SJCRH30 (cell line): ENCODE measurements at regions not wholly inside any gene's neighbourhood (a gene's known extent, or its start where the extent isn't known, plus 50 kb on each side); places are given as distances from the start of the nearest gene placed in this dataset.
A peak's percentile ranks its signal among the peaks of the same experiment; 100 is the strongest.

Experiments used
- DNase-seq, 2 experiments: peaks; one replicate each; pipeline ENCODE4 v3.0.0-alpha.2; 2015 to 2020
- H3K27ac ChIP-seq: fragments of 250-450 bp; sonication (Bioruptor Pico); 2 replicates; pipeline ENCODE4 v1.5.1; 2020; ENCODE audit warnings: mild to moderate bottlenecking, moderate library complexity
- H3K27me3 ChIP-seq: fragments of 250-450 bp; sonication (Bioruptor Pico); 2 replicates; pipeline ENCODE4 v1.5.1; 2020; ENCODE audit warnings: mild to moderate bottlenecking, moderate library complexity
- H3K36me3 ChIP-seq: fragments of 250-450 bp; sonication (Bioruptor Pico); 2 replicates; pipeline ENCODE4 v1.5.1; 2020; ENCODE audit warnings: mild to moderate bottlenecking, moderate library complexity
- H3K4me1 ChIP-seq: fragments of 250-450 bp; sonication (Bioruptor Pico); 2 replicates; pipeline ENCODE4 v1.5.1; 2020; ENCODE audit warnings: mild to moderate bottlenecking, moderate library complexity
- H3K4me3 ChIP-seq: fragments of 250-450 bp; sonication (Bioruptor Pico); 2 replicates; pipeline ENCODE4 v1.5.1; 2020; ENCODE audit warnings: mild to moderate bottlenecking, moderate library complexity
- H3K9me3 ChIP-seq: fragments of 250-450 bp; sonication (Bioruptor Pico); replicated peaks from 2 replicates; pipeline ENCODE4 v1.5.1; 2020; ENCODE audit warnings: mild to moderate bottlenecking, moderate library complexity

GRCh38 chr2:123915380-123915779 lies 109.7 kb upstream of the CNTNAP5 start:
- Histone ChIP-seq H3K27me3 (no peaks in the 10 kb centered on the region), H3K4me3 (no peak overlapping the region), H3K36me3 (no peaks in the 10 kb centered on the region), H3K9me3 (no peaks in the 10 kb centered on the region), H3K4me1 (no peaks in the 10 kb centered on the region), H3K27ac (no peak overlapping the region)
- DNase-seq, result no peak

DNA sequence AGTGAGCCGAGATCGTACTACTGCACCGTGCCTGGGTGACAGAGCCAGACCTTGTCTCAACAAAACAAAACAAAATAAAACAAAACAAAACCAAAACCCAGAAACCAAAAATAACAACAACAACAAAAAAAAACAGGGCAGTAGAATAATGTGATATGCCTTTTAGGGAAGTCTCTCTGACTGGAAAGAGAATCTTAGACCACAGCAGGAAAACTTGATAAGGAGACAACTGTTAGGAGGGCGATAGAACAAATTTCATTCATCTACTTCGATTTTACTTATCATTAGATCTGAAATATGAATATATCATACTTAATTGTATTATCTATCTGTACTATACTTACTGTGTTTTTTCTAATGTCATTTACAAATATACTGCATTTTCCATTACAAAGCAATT lies 109.0 kb upstream of the CNTNAP5 start:
- no peaks in the 10 kb centered on the region for H3K36me3 ChIP-seq
- H3K4me3 ChIP-seq, result no peak overlapping the region
- H3K27ac ChIP-seq, result no peak overlapping the region
- no peaks in the 10 kb centered on the region for H3K9me3 ChIP-seq
- no peaks in the 10 kb centered on the region for H3K27me3 ChIP-seq
- no peak for DNase-seq
- no peaks in the 10 kb centered on the region for H3K4me1 ChIP-seq

- no peak for DNase-seq
- no peak overlapping the region for H3K27ac ChIP-seq
Observed at GRCh38 chr2:123916531-123916930, 108.6 kb upstream of the CNTNAP5 start.

GRCh38 chr2:123917241-123917640 lies 107.8 kb upstream of the CNTNAP5 start:
- Histone ChIP-seq H3K27me3 (no peaks in the 10 kb centered on the region), H3K4me1 (no peaks in the 10 kb centered on the region), H3K4me3 (no peak overlapping the region), H3K9me3 (no peaks in the 10 kb centered on the region), H3K27ac (no peak overlapping the region), H3K36me3 (no peaks in the 10 kb centered on the region)
- DNase-seq, result no peak

More at GRCh38 chr2:123916531-123916930, 108.6 kb upstream of the CNTNAP5 start:
- H3K4me3 ChIP-seq, result no peak overlapping the region
- H3K36me3 ChIP-seq, result no peaks in the 10 kb centered on the region
- H3K9me3 ChIP-seq, result no peaks in the 10 kb centered on the region
- H3K27me3 ChIP-seq, result no peaks in the 10 kb centered on the region
- H3K4me1 ChIP-seq, result no peaks in the 10 kb centered on the region

DNA sequence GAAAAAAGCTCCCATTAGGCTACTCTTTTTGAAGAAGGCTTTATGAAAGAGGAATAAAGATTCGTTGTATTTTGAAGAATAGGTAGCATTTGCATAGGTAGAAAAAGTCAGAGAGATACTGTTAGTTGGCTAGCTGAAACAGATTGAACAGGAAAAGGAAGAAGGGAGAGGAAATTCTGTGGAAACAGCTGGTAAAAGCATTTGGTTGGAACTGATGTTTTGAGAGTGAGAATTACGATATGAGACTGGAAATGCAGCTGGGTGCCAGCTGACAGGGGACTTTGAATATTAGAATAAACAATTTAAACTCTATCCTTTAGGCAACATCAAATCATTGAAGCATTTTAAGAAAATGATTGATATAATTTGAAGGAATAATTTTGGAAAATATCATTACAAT lies 96.7 kb upstream of the CNTNAP5 start:
- H3K27ac ChIP-seq, result no peak overlapping the region
- no peaks in the 10 kb centered on the region for H3K27me3 ChIP-seq
- DNase-seq, result no peak
- no peaks in the 10 kb centered on the region for H3K36me3 ChIP-seq
- H3K4me3 ChIP-seq, result no peak overlapping the region
- no peaks in the 10 kb centered on the region for H3K9me3 ChIP-seq
- H3K4me1 ChIP-seq, result no peaks in the 10 kb centered on the region

- H3K27me3 ChIP-seq, result no peaks in the 10 kb centered on the region
- peak in 1 of 2 experiments; percentile 1 for DNase-seq
- no peaks in the 10 kb centered on the region for H3K36me3 ChIP-seq
- H3K4me1 ChIP-seq, result no peaks in the 10 kb centered on the region
- H3K27ac ChIP-seq, result no peak overlapping the region
- H3K9me3 ChIP-seq, result no peaks in the 10 kb centered on the region
- no peak overlapping the region for H3K4me3 ChIP-seq
Observed at GRCh38 chr2:123935405-123935804, 89.7 kb upstream of the CNTNAP5 start.

DNA sequence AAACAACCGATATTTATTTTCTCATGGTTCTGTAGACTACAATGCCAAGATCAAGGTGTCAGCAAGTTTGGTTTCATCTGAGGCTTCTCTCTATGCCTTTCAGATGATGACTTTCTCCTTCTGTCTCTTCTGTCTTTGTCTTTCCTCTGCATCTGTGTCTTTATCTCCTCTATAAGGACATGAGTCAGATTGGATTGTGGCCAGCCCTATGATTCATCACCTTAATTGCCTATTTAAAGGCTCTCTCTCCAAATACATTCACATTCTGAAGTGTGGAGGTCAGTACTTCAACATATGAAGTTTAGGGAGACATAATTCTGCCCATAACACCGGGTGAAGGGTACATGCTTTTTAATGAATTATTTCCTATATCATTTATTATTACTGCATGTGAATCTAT lies 71.2 kb upstream of the CNTNAP5 start:
- no peak overlapping the region for H3K27ac ChIP-seq
- H3K4me3 ChIP-seq, result no peak overlapping the region
- no peaks in the 10 kb centered on the region for H3K36me3 ChIP-seq
- peak; percentile 13 to 16 for DNase-seq
- no peaks in the 10 kb centered on the region for H3K9me3 ChIP-seq
- no peaks in the 10 kb centered on the region for H3K27me3 ChIP-seq
- no peaks in the 10 kb centered on the region for H3K4me1 ChIP-seq

GRCh38 chr2:123958011-123958410 lies 67.1 kb upstream of the CNTNAP5 start:
- no peaks in the 10 kb centered on the region for H3K9me3 ChIP-seq
- H3K27ac ChIP-seq, result no peak overlapping the region
- DNase-seq, result no peak
- H3K27me3 ChIP-seq, result no peaks in the 10 kb centered on the region
- no peak overlapping the region for H3K4me3 ChIP-seq
- no peaks in the 10 kb centered on the region for H3K36me3 ChIP-seq
- no peaks in the 10 kb centered on the region for H3K4me1 ChIP-seq

- no peaks in the 10 kb centered on the region for H3K36me3 ChIP-seq
- no peak overlapping the region for H3K27ac ChIP-seq
- no peaks in the 10 kb centered on the region for H3K9me3 ChIP-seq
- no peaks in the 10 kb centered on the region for H3K4me1 ChIP-seq
- no peak for DNase-seq
- no peaks in the 10 kb centered on the region for H3K27me3 ChIP-seq
- no peak overlapping the region for H3K4me3 ChIP-seq
Observed at GRCh38 chr2:123961576-123961975, 63.5 kb upstream of the CNTNAP5 start.

GRCh38 chr2:123971564-123972318 lies 53.3 kb upstream of the CNTNAP5 start:
- Histone ChIP-seq H3K36me3 (no peaks in the 10 kb centered on the region), H3K4me1 (no peaks in the 10 kb centered on the region), H3K9me3 (no peaks in the 10 kb centered on the region), H3K4me3 (no peak overlapping the region), H3K27me3 (no peaks in the 10 kb centered on the region), H3K27ac (no peak overlapping the region)
- DNase-seq, result no peak
